DND-41 (cell line): ENCODE measurements at regions not wholly inside any gene's neighbourhood (a gene's known extent, or its start where the extent isn't known, plus 50 kb on each side); places are given as distances from the start of the nearest gene placed in this dataset.
"Not testable (repeated sequence)": the region's sequence is repeated elsewhere in the genome, so short reads cannot be mapped to it uniquely, and the experiment has no call there.

Source experiments
- ATAC-seq: fragments of 200-7000 bp; cut with Tn5 transposase; 3 replicates; pipeline ENCODE4 v1.9.1; 2021; ENCODE audit warnings: low read depth; ENCODE audit not compliant: insufficient read depth
- DNase-seq: peaks from one replicate; pipeline ENCODE4 v3.0.0-alpha.2; 2020
- H2AFZ ChIP-seq: 2 replicates; pipeline ENCODE4 v1.6.0; 2012; ENCODE audit warnings: low read depth, low read length
- H3K27ac ChIP-seq: 2 replicates; pipeline ENCODE4 v1.5.1; 2012; ENCODE audit warnings: low read length, inconsistent platforms
- H3K27me3 ChIP-seq: fragments of 200-600 bp; sonication (generic); 2 replicates; pipeline ENCODE4 v1.6.0; 2012; ENCODE audit warnings: low read length, mild to moderate bottlenecking, inconsistent platforms; ENCODE audit not compliant: insufficient read depth, poor library complexity
- H3K36me3 ChIP-seq: 2 replicates; pipeline ENCODE4 v1.5.1; 2012; ENCODE audit warnings: low read length, inconsistent platforms; ENCODE audit not compliant: insufficient read depth
- H3K4me1 ChIP-seq: 2 replicates; pipeline ENCODE4 v1.5.1; 2012; ENCODE audit warnings: mild to moderate bottlenecking, low read length; ENCODE audit not compliant: insufficient read depth
- H3K4me2 ChIP-seq: 2 replicates; pipeline ENCODE4 v1.6.0; 2012; ENCODE audit warnings: mild to moderate bottlenecking, moderate library complexity, low read length, inconsistent platforms; ENCODE audit not compliant: insufficient read depth
- H3K4me3 ChIP-seq, 2 experiments: fragments of 200-600 bp in 1 of 2; shearing (Covaris generic) in 1 of 2; 2 replicates each; pipeline ENCODE4 v1.5.1; 2012 to 2016; ENCODE audit warnings: inconsistent platforms in 2 of 2, low read length in 2 of 2, mild to moderate bottlenecking in 2 of 2, low read depth in 1 of 2, moderate library complexity in 1 of 2
- H3K79me2 ChIP-seq: 2 replicates; pipeline ENCODE4 v1.6.0; 2012; ENCODE audit warnings: low read length, inconsistent platforms; ENCODE audit not compliant: insufficient read depth
- H3K9ac ChIP-seq: 2 replicates; pipeline ENCODE4 v1.6.0; 2012; ENCODE audit warnings: low read depth, mild to moderate bottlenecking, inconsistent platforms, low read length, moderate library complexity
- H3K9me3 ChIP-seq: 2 replicates; pipeline ENCODE4 v1.5.1; 2012; ENCODE audit warnings: low read length, moderate library complexity, mild to moderate bottlenecking, inconsistent platforms; ENCODE audit not compliant: insufficient read depth, severe bottlenecking
- H4K20me1 ChIP-seq: 2 replicates; pipeline ENCODE4 v1.6.0; 2012; ENCODE audit warnings: low read length; ENCODE audit not compliant: insufficient read depth
- CTCF ChIP-seq: IDR thresholded peaks from 2 replicates; pipeline ENCODE4 v1.5.1; 2012; ENCODE audit warnings: borderline replicate concordance, low read length, moderate library complexity, mild to moderate bottlenecking; ENCODE audit not compliant: poor library complexity, severe bottlenecking; ENCODE audit errors: extremely low read depth
- EZH2 ChIP-seq: IDR thresholded peaks from 3 replicates; pipeline ENCODE4 v1.6.1; 2012; ENCODE audit warnings: borderline replicate concordance, low read depth, mild to moderate bottlenecking, moderate library complexity, low read length, inconsistent platforms; ENCODE audit not compliant: severe bottlenecking

GRCh38 chr18:38786906-38787305 is 1221.3 kb upstream of the CELF4 start:
- Histone ChIP-seq H3K4me2 (no peak overlapping the region), H3K36me3 (no peaks in the 10 kb centered on the region), H3K79me2 (no peaks in the 10 kb centered on the region), H3K27ac (no peak overlapping the region), H3K9me3 (no peaks in the 10 kb centered on the region), H2AFZ (no peak overlapping the region), H3K4me1 (no peaks in the 10 kb centered on the region), H3K27me3 (no peaks in the 10 kb centered on the region), H3K9ac (no peak overlapping the region), H3K4me3 (no peak overlapping the region), H4K20me1 (no peaks in the 10 kb centered on the region)
- DNase-seq (no peak), ATAC-seq (no peak)
- no peak for TF ChIP-seq EZH2

- not testable (repeated sequence) for H3K79me2 ChIP-seq, H3K4me3 ChIP-seq, H3K27ac ChIP-seq, DNase-seq, H3K36me3 ChIP-seq, H2AFZ ChIP-seq, H3K9ac ChIP-seq, ATAC-seq, H3K9me3 ChIP-seq, H3K4me1 ChIP-seq, H3K27me3 ChIP-seq, H4K20me1 ChIP-seq, H3K4me2 ChIP-seq
These were observed 1206.0 kb upstream of the CELF4 start for GRCh38 chr18:38771620-38772019.

GRCh38 chr18:38768504-38768903 is 1202.9 kb upstream of the CELF4 start:
- Histone ChIP-seq H2AFZ (no peak overlapping the region), H3K79me2 (no peaks in the 10 kb centered on the region), H3K27me3 (no peaks in the 10 kb centered on the region), H3K4me2 (no peak overlapping the region), H3K27ac (no peak overlapping the region), H3K9ac (no peak overlapping the region), H3K9me3 (peaks cover 5% of the 10 kb centered on the region), H4K20me1 (no peaks in the 10 kb centered on the region), H3K4me3 (no peak overlapping the region), H3K4me1 (no peaks in the 10 kb centered on the region), H3K36me3 (no peaks in the 10 kb centered on the region)
- no peak for ATAC-seq
- no peak for DNase-seq
- TF ChIP-seq EZH2: no peak
- TF ChIP-seq CTCF: no peak

GRCh38 chr18:38759457-38759856 is 1193.9 kb upstream of the CELF4 start:
- H3K27me3 ChIP-seq: no peaks in the 10 kb centered on the region
- no peak for ATAC-seq
- no peak overlapping the region for H3K9ac ChIP-seq
- no peak overlapping the region for H3K27ac ChIP-seq
- no peaks in the 10 kb centered on the region for H3K4me1 ChIP-seq
- H2AFZ ChIP-seq: no peak overlapping the region
- H3K79me2 ChIP-seq: no peaks in the 10 kb centered on the region
- no peaks in the 10 kb centered on the region for H4K20me1 ChIP-seq
- no peak overlapping the region for H3K4me3 ChIP-seq
- H3K9me3 ChIP-seq: no peaks in the 10 kb centered on the region
- TF ChIP-seq CTCF (no peak), EZH2 (no peak)
- no peaks in the 10 kb centered on the region for H3K36me3 ChIP-seq
- DNase-seq: no peak
- no peak overlapping the region for H3K4me2 ChIP-seq

GRCh38 chr18:38756436-38756835 is 1190.8 kb upstream of the CELF4 start:
- DNase-seq (no peak), ATAC-seq (no peak)

More at GRCh38 chr18:38756436-38756835, 1190.8 kb upstream of the CELF4 start:
- Histone ChIP-seq H4K20me1 (no peaks in the 10 kb centered on the region), H2AFZ (no peak overlapping the region), H3K4me2 (no peak overlapping the region), H3K27ac (no peak overlapping the region), H3K9me3 (no peaks in the 10 kb centered on the region), H3K4me3 (no peak overlapping the region), H3K9ac (no peak overlapping the region), H3K4me1 (no peaks in the 10 kb centered on the region), H3K36me3 (no peaks in the 10 kb centered on the region), H3K79me2 (no peaks in the 10 kb centered on the region), H3K27me3 (no peaks in the 10 kb centered on the region)
- TF ChIP-seq EZH2 (no peak), CTCF (no peak)
